ENCODE measurements at regions not wholly inside any gene's neighbourhood (a gene's known extent, or its start where the extent isn't known, plus 50 kb on each side); places are given as distances from the start of the nearest gene placed in this dataset.

- Histone ChIP-seq H3K4me1 (ENCODE audit: control insufficient read depth in 2 of 2, insufficient read depth in 2 of 2, low read length in 2 of 2) (no peaks in the 10 kb centered on the region), H3K9me3 (ENCODE audit: control extremely low read depth in 1 of 3, control insufficient read depth in 2 of 3, insufficient read depth in 1 of 3, low read length in 2 of 3) (peaks cover 0 to 1% (median 0%) of the 10 kb centered on the region in 3 donors), H2AFZ (ENCODE audit: insufficient read depth, low read depth, low read length, poor library complexity, severe bottlenecking) (no peak overlapping the region), H3K36me3 (replicated peaks in 1 of 2; ENCODE audit: control extremely low read depth in 1 of 2, control insufficient read depth in 1 of 2, extremely low read depth in 1 of 2, insufficient read depth in 2 of 2, low read length in 1 of 2) (no peaks in the 10 kb centered on the region), H3K4me3 (ENCODE audit: control extremely low read depth in 1 of 5, extremely low read depth in 1 of 5, insufficient read depth in 1 of 5, low read depth in 2 of 5, low read length in 4 of 5) (no peak overlapping the region), H3K27me3 (replicated peaks in 1 of 4; ENCODE audit: control extremely low read depth in 1 of 4, control insufficient read depth in 3 of 4, insufficient read depth in 4 of 4, low read length in 3 of 4) (no peaks in the 10 kb centered on the region), H3K9ac (ENCODE audit: low read length) (no peak overlapping the region), H3K27ac (ENCODE audit: low read length in 2 of 2) (no peak overlapping the region), H3K4me2 (replicated peaks; ENCODE audit: low read depth, low read length, poor library complexity, severe bottlenecking) (no peak overlapping the region), H3K79me2 (ENCODE audit: control insufficient read depth, insufficient read depth, low read length) (no peaks in the 10 kb centered on the region), H4K20me1 (ENCODE audit: control insufficient read depth, insufficient read depth, low read length, poor library complexity, severe bottlenecking) (no peaks in the 10 kb centered on the region)
- H3K4me3 Mint-ChIP-seq = no peak overlapping the region
- no peak overlapping the region for H3K27ac Mint-ChIP-seq
- H3K27me3 Mint-ChIP-seq = no peaks in the 10 kb centered on the region
- no peaks in the 10 kb centered on the region for H3K4me1 Mint-ChIP-seq
- CTCF ChIA-PET = no interaction called here
- WGBS (ENCODE audit: insufficient coverage) = 93% methylated on average over 3 of the region's 4 CpGs
- POLR2A ChIA-PET = no interaction called here
- DNase-seq (no peak), ATAC-seq (ENCODE audit: low read depth) (no peak)
- no peaks in the 10 kb centered on the region for H3K9me3 Mint-ChIP-seq (ENCODE audit: insufficient read depth)
- no peak for TF ChIP-seq CTCF (IDR thresholded peaks at IDR 0.05)
- intact Hi-C loops (cut with micrococcal nuclease) = no loop called here
Measured at GRCh38 chr2:66317268-66317890, 117.5 kb upstream of the MEIS1 start.

- no peak overlapping the region for H3K27ac Mint-ChIP-seq
- TF ChIP-seq CTCF (IDR thresholded peaks at IDR 0.05) = no peak
- TF ChIP-seq EZH2 (IDR thresholded peaks at IDR 0.05; ENCODE audit: borderline replicate concordance, insufficient read depth, low read depth, low read length, poor library complexity, severe bottlenecking) = no peak
- no CpG with 5 or more reads among the region's 1 CpG for WGBS (ENCODE audit: insufficient coverage)
Measured at GRCh38 chr2:66306483-66306882, 128.4 kb upstream of the MEIS1 start.

More at GRCh38 chr2:66306483-66306882, 128.4 kb upstream of the MEIS1 start:
- Histone ChIP-seq H3K27ac (ENCODE audit: low read length in 2 of 2) (no peak overlapping the region), H3K79me2 (ENCODE audit: control insufficient read depth, insufficient read depth, low read length) (no peaks in the 10 kb centered on the region), H3K9ac (ENCODE audit: low read length) (no peak overlapping the region), H4K20me1 (ENCODE audit: control insufficient read depth, insufficient read depth, low read length, poor library complexity, severe bottlenecking) (no peaks in the 10 kb centered on the region), H3K4me3 (ENCODE audit: control extremely low read depth in 1 of 5, extremely low read depth in 1 of 5, insufficient read depth in 1 of 5, low read depth in 2 of 5, low read length in 4 of 5) (no peak overlapping the region), H2AFZ (ENCODE audit: insufficient read depth, low read depth, low read length, poor library complexity, severe bottlenecking) (no peak overlapping the region), H3K27me3 (replicated peaks in 1 of 4; ENCODE audit: control extremely low read depth in 1 of 4, control insufficient read depth in 3 of 4, insufficient read depth in 4 of 4, low read length in 3 of 4) (no peaks in the 10 kb centered on the region), H3K9me3 (ENCODE audit: control extremely low read depth in 1 of 3, control insufficient read depth in 2 of 3, insufficient read depth in 1 of 3, low read length in 2 of 3) (peaks cover 0 to 1% (median 0%) of the 10 kb centered on the region in 3 donors), H3K36me3 (replicated peaks in 1 of 2; ENCODE audit: control extremely low read depth in 1 of 2, control insufficient read depth in 1 of 2, extremely low read depth in 1 of 2, insufficient read depth in 2 of 2, low read length in 1 of 2) (no peaks in the 10 kb centered on the region), H3K4me1 (ENCODE audit: control insufficient read depth in 2 of 2, insufficient read depth in 2 of 2, low read length in 2 of 2) (no peaks in the 10 kb centered on the region), H3K4me2 (replicated peaks; ENCODE audit: low read depth, low read length, poor library complexity, severe bottlenecking) (no peak overlapping the region)
- H3K4me3 Mint-ChIP-seq = no peak overlapping the region
- H3K27me3 Mint-ChIP-seq = no peaks in the 10 kb centered on the region
- intact Hi-C loops (cut with micrococcal nuclease) = no loop called here
- ATAC-seq (ENCODE audit: low read depth) (no peak), DNase-seq (no peak)
- ChIA-PET CTCF (no interaction called here), POLR2A (no interaction called here)
- H3K9me3 Mint-ChIP-seq (ENCODE audit: insufficient read depth) = peaks cover 2% of the 10 kb centered on the region
- H3K4me1 Mint-ChIP-seq = no peaks in the 10 kb centered on the region

Data from B cell (primary cell).